Adrenal gland (tissue), 9 donors: ENCODE measurements at regions not wholly inside any gene's neighbourhood (a gene's known extent, or its start where the extent isn't known, plus 50 kb on each side); places are given as distances from the start of the nearest gene placed in this dataset.

Experiments
- DNase-seq, 7 donors: peaks; one replicate each; pipeline ENCODE4 v3.0.0-alpha.2; 2019 to 2020
- H3K27ac ChIP-seq, 5 donors: fragments of 200-600 bp; sonication (generic) in 4 of 5; 1 replicate in 3 of 5; 2 replicates in 2 of 5; pipeline versions ENCODE4 v1.5.1 to v1.8.0; 2016 to 2020; ENCODE audit warnings: mild to moderate bottlenecking in 1 of 5
- H3K27me3 ChIP-seq: fragments of 200-600 bp; 2 replicates; pipeline ENCODE4 v1.8.0; 2021
- H3K36me3 ChIP-seq, 2 donors: fragments of 200-600 bp; replicated peaks in 1 of 2; 1 replicate in 1 of 2; 2 replicates in 1 of 2; pipeline versions ENCODE4 v1.5.1 to v1.8.0; 2018 to 2022
- H3K4me1 ChIP-seq, 2 donors: fragments of 200-600 bp; replicated peaks in 1 of 2; 1 replicate in 1 of 2; 2 replicates in 1 of 2; pipeline versions ENCODE4 v1.5.1 to v1.8.0; 2018 to 2021
- H3K4me3 ChIP-seq, 4 donors: fragments of 200-600 bp; sonication (generic) in 3 of 4; one replicate each; pipeline ENCODE4 v1.5.1; 2016 to 2018
- H3K9me3 ChIP-seq, 3 donors: fragments of 200-600 bp; sonication (generic) in 1 of 3; replicated peaks in 1 of 3; 1 replicate in 2 of 3; 2 replicates in 1 of 3; pipeline versions ENCODE4 v1.5.1 to v1.8.0; 2016 to 2021
- POLR2A ChIP-seq, 2 donors: fragments of 450-650 bp; IDR thresholded peaks; one replicate each; pipeline ENCODE4 v1.6.1; 2017; ENCODE audit warnings: antibody characterized with exemption in 2 of 2, mild to moderate bottlenecking in 2 of 2, moderate library complexity in 1 of 2
- WGBS, 4 donors: extraction: QIAGEN DNeasy Blood & Tissue Kit in 2 of 4; methylation state at CpG; one replicate each; pipeline versions ENCODE4 v1.1.5 to v1.1.7; 2013 to 2017; 5-methylcytosine and 5-hydroxymethylcytosine counted together
- intact Hi-C, 2 donors: fragments of 100-400 bp; cut with DNase I; formaldehyde crosslinking; loops; one replicate each; pipeline versions ENCODE4 v1.14.1 to v1.15.0; 2022 to 2023
- TF ChIP-seq, protein P1 (sequence below), 6 experiments: fragments of 450-650 bp in 4 of 6; fragments of 200-600 bp in 2 of 6; sonication (generic) in 1 of 6; IDR thresholded peaks; 1 replicate in 5 of 6; 2 replicates in 1 of 6; pipeline versions ENCODE4 v1.5.1 to v1.8.0; 2016 to 2021; ENCODE audit warnings: antibody characterized with exemption in 6 of 6, mild to moderate bottlenecking in 2 of 6, moderate library complexity in 1 of 6
- donor health status: healthy with polysubstance abuse.
- donor health status: Bipolar disorder and iron deficiency.
- donor health status: DM: yes; HTN: yes; CAD: no.
- donor health status: DM: no; HTN: no; CAD: no.
- donor health status: DM: no; HTN: no; CAD: no.

DNA sequence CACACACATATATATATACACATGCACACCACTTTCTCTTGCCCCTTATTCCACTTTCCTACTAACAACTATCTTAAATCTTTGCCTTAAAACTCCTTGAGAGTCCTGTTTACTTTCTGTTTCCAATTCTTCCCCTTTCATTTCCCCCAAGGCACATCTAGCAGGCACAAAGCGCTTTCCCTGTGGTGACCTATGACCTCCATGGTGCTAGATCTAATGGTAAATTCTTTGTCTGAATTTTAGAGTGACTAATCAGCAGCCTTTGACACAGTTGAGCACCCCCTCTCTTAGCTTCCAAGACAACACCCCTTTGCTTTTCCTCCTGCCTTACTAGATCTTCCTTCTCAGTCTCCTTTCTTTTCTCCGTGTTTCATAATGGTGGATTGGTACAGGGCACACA, 236.4 kb upstream of the TTC29 start:
- no peak for TF ChIP-seq POLR2A (IDR thresholded peaks at IDR 0.05)
- TF ChIP-seq, protein P1, sequence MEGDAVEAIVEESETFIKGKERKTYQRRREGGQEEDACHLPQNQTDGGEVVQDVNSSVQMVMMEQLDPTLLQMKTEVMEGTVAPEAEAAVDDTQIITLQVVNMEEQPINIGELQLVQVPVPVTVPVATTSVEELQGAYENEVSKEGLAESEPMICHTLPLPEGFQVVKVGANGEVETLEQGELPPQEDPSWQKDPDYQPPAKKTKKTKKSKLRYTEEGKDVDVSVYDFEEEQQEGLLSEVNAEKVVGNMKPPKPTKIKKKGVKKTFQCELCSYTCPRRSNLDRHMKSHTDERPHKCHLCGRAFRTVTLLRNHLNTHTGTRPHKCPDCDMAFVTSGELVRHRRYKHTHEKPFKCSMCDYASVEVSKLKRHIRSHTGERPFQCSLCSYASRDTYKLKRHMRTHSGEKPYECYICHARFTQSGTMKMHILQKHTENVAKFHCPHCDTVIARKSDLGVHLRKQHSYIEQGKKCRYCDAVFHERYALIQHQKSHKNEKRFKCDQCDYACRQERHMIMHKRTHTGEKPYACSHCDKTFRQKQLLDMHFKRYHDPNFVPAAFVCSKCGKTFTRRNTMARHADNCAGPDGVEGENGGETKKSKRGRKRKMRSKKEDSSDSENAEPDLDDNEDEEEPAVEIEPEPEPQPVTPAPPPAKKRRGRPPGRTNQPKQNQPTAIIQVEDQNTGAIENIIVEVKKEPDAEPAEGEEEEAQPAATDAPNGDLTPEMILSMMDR (IDR thresholded peaks at IDR 0.05) = no peak
- intact Hi-C loops = no loop called here
- H3K27ac ChIP-seq = no peak overlapping the region
- H3K27me3 ChIP-seq = no peaks in the 10 kb centered on the region
- no peak overlapping the region for H3K4me3 ChIP-seq
- H3K4me1 ChIP-seq = no peaks in the 10 kb centered on the region
- H3K36me3 ChIP-seq = no peaks in the 10 kb centered on the region
- 66 to 85% (median 72%) methylated on average over 2 of the region's 2 CpGs for WGBS, 4 donors
- H3K9me3 ChIP-seq = no peaks in the 10 kb centered on the region
- DNase-seq = no peak

DNA sequence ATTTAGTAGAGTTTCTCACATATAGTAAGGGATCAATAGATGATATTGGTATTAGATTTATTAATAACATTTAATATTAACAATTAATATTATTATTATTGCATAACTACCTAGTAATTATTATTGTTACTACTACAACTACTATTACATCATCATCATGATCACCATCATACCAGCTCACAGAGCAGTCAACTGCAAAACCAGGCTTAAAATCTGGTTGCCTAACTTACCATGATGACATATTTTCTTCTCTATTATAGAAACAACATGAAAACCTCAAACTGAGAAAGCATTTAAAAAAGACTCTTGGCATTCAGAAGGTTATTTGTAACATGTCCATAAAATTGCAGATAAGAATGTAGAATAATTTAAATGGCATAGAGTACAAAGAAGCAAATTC, 247.0 kb upstream of the TTC29 start:
- TF ChIP-seq, protein P1 (IDR thresholded peaks at IDR 0.05) = no peak
- TF ChIP-seq POLR2A (IDR thresholded peaks at IDR 0.05) = no peak
- Histone ChIP-seq H3K4me1 (no peaks in the 10 kb centered on the region), H3K9me3 (no peaks in the 10 kb centered on the region), H3K27me3 (no peaks in the 10 kb centered on the region), H3K4me3 (no peak overlapping the region), H3K27ac (no peak overlapping the region), H3K36me3 (no peaks in the 10 kb centered on the region)
- intact Hi-C loops = no loop called here
- no peak for DNase-seq

GRCh38 chr4:147194114-147194513, 248.4 kb upstream of the TTC29 start:
- peak in 5 of 7 donors; percentile 6 to 54 (median 22) for DNase-seq
- Histone ChIP-seq H3K27ac (no peak overlapping the region), H3K27me3 (no peaks in the 10 kb centered on the region), H3K4me3 (no peak overlapping the region), H3K4me1 (no peaks in the 10 kb centered on the region), H3K9me3 (no peaks in the 10 kb centered on the region), H3K36me3 (no peaks in the 10 kb centered on the region)
- 41 to 50% (median 44%) methylated on average over 3 of the region's 3 CpGs for WGBS, 4 donors
- intact Hi-C loops = no loop called here
- no peak for TF ChIP-seq POLR2A (IDR thresholded peaks at IDR 0.05)
- TF ChIP-seq, protein P1 (IDR thresholded peaks at IDR 0.05) = no peak

- Histone ChIP-seq H3K4me1 (no peaks in the 10 kb centered on the region), H3K27ac (no peak overlapping the region), H3K36me3 (no peaks in the 10 kb centered on the region), H3K4me3 (no peak overlapping the region), H3K27me3 (no peaks in the 10 kb centered on the region), H3K9me3 (no peaks in the 10 kb centered on the region)
- intact Hi-C loops = no loop called here
- DNase-seq = no peak
- TF ChIP-seq POLR2A (IDR thresholded peaks at IDR 0.05) = no peak
- TF ChIP-seq, protein P1 (IDR thresholded peaks at IDR 0.05) = no peak
- WGBS, 4 donors = 43 to 58% (median 47%) methylated on average over 3 of the region's 3 CpGs
Observed at GRCh38 chr4:147194604-147195003, 248.9 kb upstream of the TTC29 start.
